Subcutaneous abdominal adipose tissue (tissue), 5 donors: ENCODE measurements at regions not wholly inside any gene's neighbourhood (a gene's known extent, or its start where the extent isn't known, plus 50 kb on each side); places are given as distances from the start of the nearest gene placed in this dataset.

Experiments used
- H3K27ac ChIP-seq: one replicate; pipeline ENCODE4 v1.7.0; 2013; ENCODE audit warnings: low read depth, mild to moderate bottlenecking, inconsistent platforms, low read length, moderate library complexity
- H3K27me3 ChIP-seq, 5 donors: one replicate each; pipeline ENCODE4 v1.7.0; 2013; ENCODE audit warnings: low read length in 5 of 5, inconsistent platforms in 1 of 5; ENCODE audit not compliant: control insufficient read depth in 5 of 5, insufficient read depth in 4 of 5
- H3K36me3 ChIP-seq, 5 donors: one replicate each; pipeline ENCODE4 v1.7.0; 2013; ENCODE audit warnings: low read length in 5 of 5; ENCODE audit not compliant: control insufficient read depth in 5 of 5, insufficient read depth in 5 of 5
- H3K4me1 ChIP-seq, 5 donors: one replicate each; pipeline ENCODE4 v1.7.0; 2013; ENCODE audit warnings: low read length in 5 of 5, mild to moderate bottlenecking in 3 of 5, moderate library complexity in 1 of 5; ENCODE audit not compliant: control insufficient read depth in 5 of 5, insufficient read depth in 5 of 5
- H3K4me3 ChIP-seq, 5 donors: one replicate each; pipeline ENCODE4 v1.7.0; 2013; ENCODE audit warnings: low read length in 5 of 5, low read depth in 1 of 5
- H3K9ac ChIP-seq, 5 donors: one replicate each; pipeline ENCODE4 v1.7.0; 2013; ENCODE audit warnings: low read length in 5 of 5, mild to moderate bottlenecking in 4 of 5, moderate library complexity in 3 of 5
- H3K9me3 ChIP-seq, 5 donors: one replicate each; pipeline ENCODE4 v1.7.0; 2013; ENCODE audit warnings: low read length in 5 of 5; ENCODE audit not compliant: control insufficient read depth in 5 of 5
- donor health status: healthy.
- donor health status: healthy.
- donor health status: healthy.
- donor health status: healthy.
- donor health status: healthy.

DNA sequence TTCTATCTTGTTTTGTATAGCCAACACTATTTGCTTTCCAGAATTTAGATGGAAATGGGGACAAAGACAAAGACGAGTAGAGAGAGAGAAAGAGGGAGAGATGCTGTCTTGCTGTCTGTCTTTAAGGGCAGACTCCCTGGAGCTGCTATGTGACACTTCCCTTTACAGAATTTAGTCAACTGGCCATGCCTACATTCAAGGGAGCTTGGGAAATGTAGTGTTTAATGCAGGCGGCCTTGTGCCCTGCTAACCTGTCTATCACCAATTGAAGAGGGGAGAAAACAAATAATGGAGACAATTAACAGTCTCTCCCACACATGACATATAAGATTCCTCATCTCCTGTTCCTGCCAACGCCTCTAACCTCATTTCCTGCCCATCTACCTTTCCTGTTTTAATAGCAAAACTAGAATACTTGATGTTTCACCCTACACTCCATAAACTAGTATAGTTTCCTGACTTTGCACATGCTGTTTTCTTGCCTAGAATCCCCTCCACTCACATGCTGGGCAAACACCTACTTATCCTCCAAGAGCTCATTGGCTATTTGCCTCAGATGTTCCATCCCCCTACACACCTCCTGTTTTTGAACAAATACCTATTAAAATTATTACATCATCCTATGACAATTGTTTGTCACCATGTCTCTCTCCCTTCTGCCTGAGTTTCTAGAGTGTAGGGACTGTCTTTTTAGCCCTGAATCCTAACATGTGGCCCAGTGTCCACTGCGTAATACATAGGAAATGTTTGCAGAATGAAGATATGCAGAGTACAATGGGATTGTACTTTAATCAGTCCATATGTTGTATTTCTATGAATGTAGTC lies 117.2 kb downstream of the SLC25A24 start:
- H3K27ac ChIP-seq, result no peak overlapping the region
- H3K27me3 ChIP-seq, result no peaks in the 10 kb centered on the region
- no peaks in the 10 kb centered on the region for H3K9me3 ChIP-seq
- H3K9ac ChIP-seq, result no peak overlapping the region
- no peaks in the 10 kb centered on the region for H3K36me3 ChIP-seq
- no peak overlapping the region for H3K4me3 ChIP-seq
- H3K4me1 ChIP-seq, result peaks cover 0 to 4% (median 3%) of the 10 kb centered on the region in 5 donors

DNA sequence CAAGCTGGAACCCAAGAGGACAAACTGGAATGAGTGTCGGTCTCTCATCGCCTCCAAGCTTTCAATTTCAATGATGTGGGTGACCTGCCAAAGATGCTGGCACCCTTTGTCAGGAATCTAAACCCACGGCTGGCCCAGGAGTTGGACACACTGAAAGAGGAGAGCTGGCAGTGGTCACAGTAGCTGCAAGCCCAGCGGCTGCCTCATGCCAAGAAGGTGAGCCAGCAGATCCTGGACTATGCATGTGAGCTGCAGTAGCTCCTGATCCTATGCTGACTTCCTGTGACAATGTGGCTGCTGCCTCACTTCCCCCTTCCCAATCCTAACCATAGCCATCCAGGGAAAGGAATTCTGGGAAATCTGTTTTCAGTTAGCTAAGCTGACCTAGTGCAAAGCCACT lies 117.0 kb upstream of the VAV3 start:
- H3K4me3 ChIP-seq, result no peak overlapping the region
- H3K9me3 ChIP-seq, result no peaks in the 10 kb centered on the region
- H3K27me3 ChIP-seq, result no peaks in the 10 kb centered on the region
- H3K36me3 ChIP-seq, result no peaks in the 10 kb centered on the region
- no peak overlapping the region for H3K9ac ChIP-seq
- H3K27ac ChIP-seq, result no peak overlapping the region
- peaks cover 0 to 4% (median 0%) of the 10 kb centered on the region in 5 donors for H3K4me1 ChIP-seq

DNA sequence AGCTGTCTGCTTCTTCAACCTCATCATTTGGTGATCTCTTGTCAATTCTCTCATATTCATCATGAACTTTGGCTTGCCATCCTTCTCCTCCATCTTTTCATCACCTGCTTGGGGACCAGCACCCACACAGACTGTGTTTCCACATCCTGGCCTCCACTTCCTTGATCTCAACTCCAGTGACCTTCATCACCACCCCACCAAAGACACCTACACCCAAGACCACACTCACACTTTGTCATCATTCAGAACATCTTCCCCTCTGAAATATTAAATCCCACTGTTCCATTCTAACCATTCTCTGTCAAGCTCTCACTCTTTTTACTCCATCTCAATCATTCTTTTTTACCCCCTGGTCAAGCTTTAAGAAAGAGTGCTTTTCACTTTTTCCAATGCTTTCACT lies 115.5 kb upstream of the VAV3 start:
- H3K27me3 ChIP-seq, result no peaks in the 10 kb centered on the region
- no peak overlapping the region for H3K27ac ChIP-seq
- no peaks in the 10 kb centered on the region for H3K36me3 ChIP-seq
- H3K4me1 ChIP-seq, result peaks cover 0 to 4% (median 0%) of the 10 kb centered on the region in 5 donors
- no peak overlapping the region for H3K9ac ChIP-seq
- no peak overlapping the region for H3K4me3 ChIP-seq
- H3K9me3 ChIP-seq, result no peaks in the 10 kb centered on the region

DNA sequence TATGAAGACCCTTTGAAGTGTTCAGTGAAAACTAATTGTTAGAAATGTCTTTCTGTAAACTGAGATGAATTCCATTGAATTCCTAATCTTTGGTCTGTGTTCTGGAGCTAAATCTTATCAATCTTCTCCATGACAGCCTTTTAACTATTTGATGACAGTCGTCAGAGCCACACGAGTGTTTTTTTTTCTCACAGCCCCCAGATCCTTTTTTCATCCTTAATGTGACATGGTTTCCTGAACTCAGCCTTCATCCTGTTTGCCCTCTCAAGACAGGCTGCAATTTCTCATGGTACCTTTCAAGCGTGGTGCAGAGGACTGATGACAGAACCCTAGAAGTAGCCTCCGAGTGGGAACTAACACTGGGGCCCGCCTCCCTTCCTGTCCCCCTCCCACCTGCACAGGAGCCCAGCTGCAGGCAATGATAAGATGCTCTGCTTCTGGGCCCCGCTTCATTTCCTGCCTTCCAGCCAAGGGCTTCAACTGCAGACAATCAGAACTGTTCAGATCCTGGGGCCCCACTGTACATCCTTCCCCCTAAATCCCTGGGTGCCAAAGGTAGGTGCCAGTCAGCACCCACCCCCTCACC lies 114.6 kb upstream of the VAV3 start:
- H3K27ac ChIP-seq, result no peak overlapping the region
- no peaks in the 10 kb centered on the region for H3K9me3 ChIP-seq
- H3K4me1 ChIP-seq, result peaks cover 0 to 4% (median 0%) of the 10 kb centered on the region in 5 donors
- H3K36me3 ChIP-seq, result no peaks in the 10 kb centered on the region
- H3K4me3 ChIP-seq, result no peak overlapping the region
- H3K27me3 ChIP-seq, result no peaks in the 10 kb centered on the region
- no peak overlapping the region for H3K9ac ChIP-seq

DNA sequence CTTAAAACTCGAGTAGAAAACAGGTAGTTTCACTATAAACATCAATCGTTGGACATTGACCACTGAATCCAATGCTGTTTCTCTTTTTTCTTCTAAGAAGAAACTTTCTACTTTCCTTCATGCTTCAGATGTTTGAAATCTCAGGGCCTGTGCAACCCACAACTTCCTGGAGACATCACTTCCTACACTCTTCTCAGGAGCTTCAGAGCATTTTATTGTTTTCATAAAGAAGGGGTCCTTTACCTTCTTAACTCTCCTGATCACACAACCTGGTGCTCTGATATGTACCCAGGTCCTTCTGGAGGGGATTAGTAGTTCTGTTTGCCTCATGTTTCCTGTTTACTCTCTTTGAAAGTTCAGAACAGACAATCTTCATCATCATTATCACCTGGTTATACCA lies 113.0 kb upstream of the VAV3 start:
- H3K9me3 ChIP-seq, result no peaks in the 10 kb centered on the region
- no peak overlapping the region for H3K4me3 ChIP-seq
- no peak overlapping the region for H3K27ac ChIP-seq
- no peaks in the 10 kb centered on the region for H3K36me3 ChIP-seq
- H3K27me3 ChIP-seq, result no peaks in the 10 kb centered on the region
- H3K4me1 ChIP-seq, result peaks cover 0 to 4% (median 0%) of the 10 kb centered on the region in 5 donors
- no peak overlapping the region for H3K9ac ChIP-seq

DNA sequence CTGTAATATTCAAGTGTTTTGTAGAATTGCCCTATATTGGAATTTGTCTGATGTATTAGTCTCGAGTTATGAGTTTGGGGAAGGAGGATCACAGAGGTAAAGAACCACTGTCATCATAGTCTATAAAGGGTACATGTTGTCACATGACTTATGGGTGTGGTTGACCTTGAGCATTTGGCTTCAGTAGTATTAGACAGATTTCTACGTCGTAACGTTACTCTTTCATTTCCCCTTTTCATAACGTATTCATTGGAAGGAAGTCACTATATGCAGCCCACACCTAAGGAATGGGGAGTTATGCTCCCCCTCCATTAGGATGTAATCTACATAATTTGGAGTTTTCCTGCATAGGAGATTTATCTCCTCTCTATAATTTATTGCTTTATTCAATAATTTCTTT lies 110.1 kb upstream of the VAV3 start:
- H3K9ac ChIP-seq, result no peak overlapping the region
- H3K9me3 ChIP-seq, result no peaks in the 10 kb centered on the region
- H3K36me3 ChIP-seq, result no peaks in the 10 kb centered on the region
- no peaks in the 10 kb centered on the region for H3K4me1 ChIP-seq
- H3K27ac ChIP-seq, result no peak overlapping the region
- H3K4me3 ChIP-seq, result no peak overlapping the region
- H3K27me3 ChIP-seq, result no peaks in the 10 kb centered on the region

DNA sequence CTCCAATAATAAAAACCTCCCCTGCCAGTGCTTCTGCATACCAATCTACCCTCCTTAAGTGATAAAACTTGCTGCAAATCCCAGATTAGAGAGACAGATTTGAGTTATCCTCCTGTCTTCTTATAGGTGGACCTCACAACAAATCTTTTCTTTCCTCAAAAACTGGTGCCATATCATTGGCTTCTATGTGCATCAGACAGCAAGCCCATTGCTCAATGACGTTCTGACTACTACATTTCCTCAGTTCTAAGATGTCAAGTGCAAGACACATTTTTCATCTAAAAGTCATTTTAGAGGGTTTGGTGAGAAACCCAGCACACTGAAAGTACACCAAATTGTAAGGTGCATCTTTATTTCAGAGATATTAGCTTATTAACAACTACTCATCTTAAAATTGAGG lies 107.8 kb upstream of the VAV3 start:
- H3K36me3 ChIP-seq, result no peaks in the 10 kb centered on the region
- no peak overlapping the region for H3K9ac ChIP-seq
- H3K27me3 ChIP-seq, result no peaks in the 10 kb centered on the region
- H3K4me3 ChIP-seq, result no peak overlapping the region
- H3K27ac ChIP-seq, result no peak overlapping the region
- peaks cover 0 to 3% (median 0%) of the 10 kb centered on the region in 5 donors for H3K4me1 ChIP-seq
- no peaks in the 10 kb centered on the region for H3K9me3 ChIP-seq

DNA sequence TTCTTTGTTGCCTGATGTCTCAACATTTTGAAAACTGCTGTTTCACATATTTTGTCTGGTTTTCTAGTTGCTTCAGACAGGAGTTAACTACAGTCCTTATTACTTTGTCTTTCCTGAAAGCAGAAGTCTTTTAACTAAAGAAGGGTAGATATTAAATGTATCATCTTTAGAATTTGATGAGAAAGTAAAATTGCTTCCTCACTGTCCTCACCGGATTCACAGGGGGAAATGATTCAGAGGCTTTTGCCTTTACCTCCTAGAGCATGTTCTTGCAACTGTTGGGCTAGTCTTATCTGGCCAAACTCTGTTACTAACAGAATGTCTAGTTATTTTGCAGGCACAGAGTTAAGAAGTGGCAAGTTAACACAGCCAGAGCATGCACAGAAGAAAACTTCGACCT lies 107.2 kb upstream of the VAV3 start:
- Histone ChIP-seq H3K36me3 (no peaks in the 10 kb centered on the region), H3K9ac (no peak overlapping the region)

DNA sequence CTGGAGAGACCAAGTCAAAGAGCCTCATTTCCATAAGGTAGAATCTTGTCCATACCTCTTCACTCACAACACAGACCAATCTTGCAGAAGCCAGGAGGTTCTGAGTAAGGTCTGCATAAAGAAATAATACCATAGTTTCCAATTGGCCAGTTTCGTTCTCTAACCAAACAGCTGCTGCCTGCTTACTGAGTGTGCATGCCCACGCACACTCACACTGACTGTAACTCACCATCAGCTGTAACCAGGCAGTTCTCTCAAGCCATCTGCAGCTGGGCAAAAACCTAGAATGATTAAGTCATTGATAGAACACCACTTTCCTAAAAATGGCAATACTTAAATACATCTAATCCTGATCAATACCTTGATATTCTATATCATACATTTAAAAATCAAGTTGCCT lies 106.6 kb upstream of the VAV3 start:
- Histone ChIP-seq H3K9me3 (no peaks in the 10 kb centered on the region), H3K9ac (no peak overlapping the region), H3K27me3 (no peaks in the 10 kb centered on the region), H3K4me3 (no peak overlapping the region), H3K27ac (no peak overlapping the region), H3K36me3 (no peaks in the 10 kb centered on the region), H3K4me1 (peaks cover 0 to 3% (median 0%) of the 10 kb centered on the region in 5 donors)

More for the DNA sequence above, 107.2 kb upstream of the VAV3 start:
- H3K27me3 ChIP-seq, result no peaks in the 10 kb centered on the region
- no peak overlapping the region for H3K27ac ChIP-seq
- no peak overlapping the region for H3K4me3 ChIP-seq
- peaks cover 0 to 3% (median 0%) of the 10 kb centered on the region in 5 donors for H3K4me1 ChIP-seq
- H3K9me3 ChIP-seq, result no peaks in the 10 kb centered on the region

DNA sequence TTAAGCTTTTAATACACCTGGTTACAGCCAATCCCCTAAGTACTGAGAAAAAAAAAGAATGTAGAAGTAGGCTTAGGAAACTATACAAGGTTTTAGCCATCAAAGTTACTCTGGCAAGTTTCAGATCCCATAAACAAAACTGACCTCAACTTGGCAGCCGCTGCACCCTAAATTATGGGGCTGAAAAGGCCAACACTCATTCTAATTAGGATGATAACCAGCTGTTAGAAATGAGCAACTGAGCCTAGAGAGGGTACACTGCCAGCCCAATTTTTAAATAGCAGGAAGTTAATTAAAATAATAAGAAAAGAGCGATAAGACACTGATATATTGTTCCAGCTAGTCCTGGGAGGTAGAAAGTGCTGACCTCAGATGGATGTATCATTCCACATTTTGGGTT lies 105.7 kb upstream of the VAV3 start:
- Histone ChIP-seq H3K9me3 (no peaks in the 10 kb centered on the region), H3K4me3 (no peak overlapping the region), H3K36me3 (no peaks in the 10 kb centered on the region), H3K27me3 (no peaks in the 10 kb centered on the region), H3K27ac (no peak overlapping the region), H3K4me1 (peaks cover 0 to 3% (median 0%) of the 10 kb centered on the region in 5 donors), H3K9ac (no peak overlapping the region)
